ENCODE measurements at regions not wholly inside any gene's neighbourhood (a gene's known extent, or its start where the extent isn't known, plus 50 kb on each side); places are given as distances from the start of the nearest gene placed in this dataset.

GRCh38 chr5:133892306-133892705 is 76.1 kb downstream of the C5orf15 start:
- TF ChIP-seq POLR2A (IDR thresholded peaks at IDR 0.05; ENCODE audit: low read depth, low read length) (no peak), TAF1 (IDR thresholded peaks at IDR 0.05; ENCODE audit: low read depth, low read length) (no peak), POLR2AphosphoS5 (IDR thresholded peaks at IDR 0.05; ENCODE audit: low read depth, low read length) (no peak)
